ENCODE measurements at regions not wholly inside any gene's neighbourhood (a gene's known extent, or its start where the extent isn't known, plus 50 kb on each side); places are given as distances from the start of the nearest gene placed in this dataset.

DNA sequence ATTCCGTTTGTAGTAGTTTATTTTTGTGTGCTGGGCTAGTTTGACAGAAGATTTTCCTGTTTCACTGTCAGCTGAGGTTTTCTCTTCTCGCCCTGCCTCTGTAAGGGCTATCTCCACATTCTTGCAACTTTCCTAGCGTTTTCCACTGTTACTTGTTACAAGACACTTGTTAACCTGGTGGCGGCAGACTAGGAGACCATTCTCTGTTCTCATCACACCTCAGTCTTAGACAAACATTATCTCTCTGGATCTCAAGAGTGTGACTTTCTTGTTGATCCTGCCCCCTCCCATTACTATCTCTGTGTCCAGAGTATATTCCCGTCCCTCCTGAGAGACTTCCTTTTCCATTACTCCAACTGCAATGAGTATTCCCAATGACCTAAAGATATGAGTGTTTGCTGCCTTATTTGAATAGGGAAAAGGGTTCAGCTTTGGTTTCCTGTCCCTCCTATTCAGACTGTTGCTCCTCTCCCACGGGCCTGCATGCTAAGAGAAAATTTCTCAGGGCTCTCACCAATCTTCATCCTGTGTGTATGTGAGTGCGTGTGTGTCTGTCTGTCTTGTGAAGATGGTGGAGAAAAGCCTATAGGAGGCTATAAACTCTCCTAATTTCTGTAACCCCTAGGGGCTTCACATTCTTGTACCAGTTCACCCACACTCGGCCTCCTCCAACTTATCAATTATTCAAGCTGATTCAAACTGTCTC is 722.4 kb upstream of the POT1 start:
- Histone ChIP-seq H3K9me3 (no peaks in the 10 kb centered on the region), H3K36me3 (no peaks in the 10 kb centered on the region), H3K4me1 (no peaks in the 10 kb centered on the region), H3K4me3 (no peak overlapping the region), H3K27ac (no peak overlapping the region), H3K27me3 (no peaks in the 10 kb centered on the region)
- TF ChIP-seq, protein P1, sequence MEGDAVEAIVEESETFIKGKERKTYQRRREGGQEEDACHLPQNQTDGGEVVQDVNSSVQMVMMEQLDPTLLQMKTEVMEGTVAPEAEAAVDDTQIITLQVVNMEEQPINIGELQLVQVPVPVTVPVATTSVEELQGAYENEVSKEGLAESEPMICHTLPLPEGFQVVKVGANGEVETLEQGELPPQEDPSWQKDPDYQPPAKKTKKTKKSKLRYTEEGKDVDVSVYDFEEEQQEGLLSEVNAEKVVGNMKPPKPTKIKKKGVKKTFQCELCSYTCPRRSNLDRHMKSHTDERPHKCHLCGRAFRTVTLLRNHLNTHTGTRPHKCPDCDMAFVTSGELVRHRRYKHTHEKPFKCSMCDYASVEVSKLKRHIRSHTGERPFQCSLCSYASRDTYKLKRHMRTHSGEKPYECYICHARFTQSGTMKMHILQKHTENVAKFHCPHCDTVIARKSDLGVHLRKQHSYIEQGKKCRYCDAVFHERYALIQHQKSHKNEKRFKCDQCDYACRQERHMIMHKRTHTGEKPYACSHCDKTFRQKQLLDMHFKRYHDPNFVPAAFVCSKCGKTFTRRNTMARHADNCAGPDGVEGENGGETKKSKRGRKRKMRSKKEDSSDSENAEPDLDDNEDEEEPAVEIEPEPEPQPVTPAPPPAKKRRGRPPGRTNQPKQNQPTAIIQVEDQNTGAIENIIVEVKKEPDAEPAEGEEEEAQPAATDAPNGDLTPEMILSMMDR (IDR thresholded peaks at IDR 0.05) = no peak
- intact Hi-C loops (cut with DNase I) = no loop called here
- DNase-seq (ENCODE audit: low spot score in 2 of 2) = no peak

DNA sequence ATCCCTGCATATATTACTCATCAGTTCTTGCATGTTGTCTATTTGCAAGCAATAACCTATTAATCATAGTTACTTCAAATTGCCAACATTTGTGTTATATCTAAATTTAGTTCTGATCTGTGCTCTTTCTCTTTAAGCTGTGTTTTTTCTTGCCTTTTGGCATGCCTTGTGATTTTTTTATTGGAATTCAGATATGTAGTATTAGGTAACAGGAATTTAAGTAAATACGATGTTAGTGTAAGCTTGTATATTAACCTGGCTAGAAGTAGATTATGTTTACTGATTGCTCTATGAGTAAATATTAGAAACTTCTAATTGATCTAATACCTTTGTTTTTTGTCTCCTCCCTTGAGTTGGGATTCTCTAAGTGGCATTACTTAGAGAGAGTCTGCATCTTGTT is 718.9 kb upstream of the POT1 start:
- no peak for DNase-seq (ENCODE audit: low spot score in 2 of 2)
- Histone ChIP-seq H3K4me3 (no peak overlapping the region), H3K4me1 (no peaks in the 10 kb centered on the region), H3K36me3 (no peaks in the 10 kb centered on the region), H3K27ac (no peak overlapping the region), H3K9me3 (no peaks in the 10 kb centered on the region), H3K27me3 (no peaks in the 10 kb centered on the region)
- intact Hi-C loops (cut with DNase I) = no loop called here
- TF ChIP-seq, protein P1 (IDR thresholded peaks at IDR 0.05) = no peak

DNA sequence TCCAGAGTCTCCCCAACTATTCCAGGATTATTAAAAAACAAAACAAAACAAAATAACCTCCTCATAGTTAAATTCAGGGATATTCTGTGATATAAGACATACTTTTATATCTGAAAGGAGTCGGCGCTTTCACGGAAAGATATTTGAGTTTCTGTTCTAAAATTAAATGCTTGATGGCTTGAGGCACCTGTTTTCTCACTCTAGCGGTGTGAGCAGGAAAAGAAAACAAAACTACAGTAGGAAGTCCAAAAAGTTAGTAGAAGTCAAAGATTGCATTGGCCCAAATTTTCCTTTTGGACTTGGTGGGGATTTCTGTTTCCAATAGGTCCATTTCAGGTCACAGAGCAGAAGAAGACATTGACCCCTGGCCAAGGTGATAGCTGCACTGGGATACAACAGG is 716.1 kb upstream of the POT1 start:
- intact Hi-C loops (cut with DNase I) = no loop called here
- no peak for DNase-seq (ENCODE audit: low spot score in 2 of 2)
- no peak overlapping the region for H3K27ac ChIP-seq
- H3K27me3 ChIP-seq = no peaks in the 10 kb centered on the region
- no peaks in the 10 kb centered on the region for H3K4me1 ChIP-seq
- TF ChIP-seq, protein P1 (IDR thresholded peaks at IDR 0.05) = no peak
- H3K9me3 ChIP-seq = no peaks in the 10 kb centered on the region
- H3K4me3 ChIP-seq = no peak overlapping the region
- no peaks in the 10 kb centered on the region for H3K36me3 ChIP-seq

DNA sequence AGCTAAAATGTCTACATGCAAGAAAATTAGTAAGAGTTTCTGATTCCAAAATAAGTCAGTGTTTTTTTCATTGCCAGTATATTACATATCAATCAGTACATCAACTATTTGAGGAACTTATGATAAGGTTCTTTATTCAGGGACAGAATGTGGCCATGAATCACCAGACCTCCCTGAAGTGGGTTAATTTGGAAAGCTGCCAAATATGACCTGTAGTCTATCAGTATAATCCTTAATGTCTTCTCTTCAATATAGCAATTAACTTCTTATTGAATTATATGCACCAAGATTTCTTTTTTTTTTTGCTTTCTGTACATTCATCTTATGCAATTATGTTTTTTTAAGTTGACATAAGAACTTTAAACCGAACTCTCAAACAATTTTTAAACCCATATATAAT is 714.5 kb upstream of the POT1 start:
- H3K27ac ChIP-seq = no peak overlapping the region
- H3K27me3 ChIP-seq = no peaks in the 10 kb centered on the region
- intact Hi-C loops (cut with DNase I) = no loop called here
- DNase-seq (ENCODE audit: low spot score in 2 of 2) = no peak
- H3K36me3 ChIP-seq = no peaks in the 10 kb centered on the region
- TF ChIP-seq, protein P1 (IDR thresholded peaks at IDR 0.05) = no peak
- no peaks in the 10 kb centered on the region for H3K4me1 ChIP-seq
- H3K9me3 ChIP-seq = no peaks in the 10 kb centered on the region
- H3K4me3 ChIP-seq = no peak overlapping the region

DNA sequence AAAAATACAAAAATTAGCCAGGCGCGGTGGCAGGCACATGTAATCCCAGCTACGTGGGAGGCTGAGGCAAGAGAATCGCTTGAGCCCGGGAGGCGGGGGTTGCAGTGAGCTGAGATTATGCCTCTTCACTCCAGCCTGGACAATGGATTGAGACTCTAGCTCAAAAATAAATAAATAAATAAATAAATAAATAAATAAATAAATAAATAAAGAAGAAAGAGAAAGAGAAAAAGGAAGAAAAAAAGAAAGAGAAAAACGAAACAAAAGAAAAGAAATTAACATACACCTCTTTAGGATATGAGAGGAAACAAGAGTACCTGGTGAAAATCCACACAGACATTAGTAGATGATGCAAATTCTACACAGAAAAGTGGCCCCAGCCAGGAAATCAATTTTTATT is 713.7 kb upstream of the POT1 start:
- H3K27ac ChIP-seq = no peak overlapping the region
- H3K9me3 ChIP-seq = no peaks in the 10 kb centered on the region
- no peak for DNase-seq (ENCODE audit: low spot score in 2 of 2)
- no peak overlapping the region for H3K4me3 ChIP-seq
- H3K27me3 ChIP-seq = no peaks in the 10 kb centered on the region
- TF ChIP-seq, protein P1 (IDR thresholded peaks at IDR 0.05) = no peak
- no peaks in the 10 kb centered on the region for H3K36me3 ChIP-seq
- intact Hi-C loops (cut with DNase I) = no loop called here
- no peaks in the 10 kb centered on the region for H3K4me1 ChIP-seq

DNA sequence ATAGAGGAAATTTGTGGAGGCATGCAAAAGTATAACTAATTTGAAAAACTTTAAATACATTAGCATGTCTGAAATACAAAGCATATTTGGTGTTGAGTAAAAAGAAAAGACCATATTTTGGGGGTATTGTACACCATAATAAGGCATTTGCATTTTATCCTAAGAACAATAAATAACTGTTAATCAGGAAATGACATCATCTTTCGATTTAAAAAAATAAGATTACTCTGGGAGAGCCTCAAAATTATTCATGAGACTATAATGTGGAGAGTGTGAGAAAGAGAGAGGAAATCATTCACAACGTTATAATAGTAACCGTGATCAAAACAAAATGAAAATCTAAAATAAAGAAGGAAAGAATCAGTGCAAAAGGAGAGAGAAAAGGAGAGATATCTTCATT is 712.3 kb upstream of the POT1 start:
- H3K36me3 ChIP-seq = no peaks in the 10 kb centered on the region
- H3K9me3 ChIP-seq = no peaks in the 10 kb centered on the region
- no peaks in the 10 kb centered on the region for H3K4me1 ChIP-seq
- H3K27me3 ChIP-seq = no peaks in the 10 kb centered on the region
- H3K27ac ChIP-seq = no peak overlapping the region
- TF ChIP-seq, protein P1 (IDR thresholded peaks at IDR 0.05) = no peak
- DNase-seq (ENCODE audit: low spot score in 2 of 2) = no peak
- H3K4me3 ChIP-seq = no peak overlapping the region
- intact Hi-C loops (cut with DNase I) = no loop called here
